Activated CD4-positive, alpha-beta T cell treated with anti-CD3 and anti-CD28 coated beads, Interleukin-2, amount 10 ng/mL, durations not matched to agents 24 days and 14 days (primary cell): ENCODE measurements at regions not wholly inside any gene's neighbourhood (a gene's known extent, or its start where the extent isn't known, plus 50 kb on each side); places are given as distances from the start of the nearest gene placed in this dataset.
"Not testable (repeated sequence)": the region's sequence is repeated elsewhere in the genome, so short reads cannot be mapped to it uniquely, and the experiment has no call there.

Experiments
- DNase-seq: peaks from one replicate; pipeline ENCODE4 v3.0.0; 2022
- H3K27ac Mint-ChIP-seq: one replicate; pipeline ENCODE4 v1.8.0; 2022; ENCODE audit warnings: mild to moderate bottlenecking, mixed read lengths
- H3K27me3 Mint-ChIP-seq: one replicate; pipeline ENCODE4 v1.8.0; 2022; ENCODE audit warnings: mixed read lengths
- H3K36me3 Mint-ChIP-seq: one replicate; pipeline ENCODE4 v1.8.0; 2022; ENCODE audit warnings: low read depth, mild to moderate bottlenecking, mixed read lengths
- H3K4me1 Mint-ChIP-seq: one replicate; pipeline ENCODE4 v1.8.0; 2021; ENCODE audit warnings: mixed read lengths
- H3K4me3 Mint-ChIP-seq: one replicate; pipeline ENCODE4 v1.8.0; 2022; ENCODE audit warnings: mild to moderate bottlenecking, moderate library complexity, mixed read lengths
- H3K9me3 Mint-ChIP-seq: one replicate; pipeline ENCODE4 v1.8.0; 2021; ENCODE audit warnings: mixed read lengths
- intact Hi-C: fragments of 100-400 bp; cut with micrococcal nuclease; formaldehyde crosslinking; loops from one replicate; pipeline ENCODE4 v1.15.1; 2023

DNA sequence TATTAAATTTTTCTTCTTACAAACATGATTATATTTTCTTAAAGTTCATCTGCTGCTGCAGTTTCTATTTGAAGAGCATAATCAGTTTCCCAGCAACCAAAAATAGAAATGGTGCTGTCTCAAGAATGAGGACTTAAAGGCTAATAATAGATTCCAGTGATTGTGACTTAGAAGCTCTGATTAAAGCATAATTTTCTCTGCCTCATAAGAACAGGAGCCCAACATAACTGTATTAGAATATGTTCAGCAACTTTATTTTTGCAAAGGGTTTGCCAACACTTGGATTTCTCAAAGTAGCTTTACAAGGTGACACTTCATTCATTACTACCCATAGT is 227.9 kb downstream of the SPATA31A1 start:
- DNase-seq, H3K36me3 Mint-ChIP-seq, H3K4me1 Mint-ChIP-seq, H3K9me3 Mint-ChIP-seq, H3K27me3 Mint-ChIP-seq, intact Hi-C loops, H3K4me3 Mint-ChIP-seq, H3K27ac Mint-ChIP-seq: not testable (repeated sequence)

DNA sequence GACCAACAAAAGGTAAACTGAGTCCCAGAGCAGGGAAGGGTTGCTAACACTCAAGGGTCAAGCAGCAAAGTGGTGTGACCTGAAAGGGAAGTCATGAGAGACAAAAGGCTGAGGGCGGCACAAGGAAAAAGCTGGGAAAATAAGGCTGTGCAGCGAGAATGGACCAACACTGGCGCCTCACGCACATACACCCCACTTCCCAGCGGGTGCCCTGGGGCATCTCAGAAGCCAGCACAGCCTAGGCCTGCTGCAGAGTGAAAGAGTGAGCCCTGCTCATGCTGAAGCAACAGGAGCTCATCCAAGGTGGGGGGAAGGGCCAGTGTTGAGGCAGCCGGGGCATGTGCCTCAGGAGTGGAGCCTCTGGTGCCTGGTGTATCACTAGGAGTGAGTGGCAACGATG is 229.8 kb downstream of the SPATA31A1 start:
- intact Hi-C loops, H3K36me3 Mint-ChIP-seq, DNase-seq, H3K27ac Mint-ChIP-seq, H3K9me3 Mint-ChIP-seq, H3K4me1 Mint-ChIP-seq, H3K27me3 Mint-ChIP-seq, H3K4me3 Mint-ChIP-seq: not testable (repeated sequence)

DNA sequence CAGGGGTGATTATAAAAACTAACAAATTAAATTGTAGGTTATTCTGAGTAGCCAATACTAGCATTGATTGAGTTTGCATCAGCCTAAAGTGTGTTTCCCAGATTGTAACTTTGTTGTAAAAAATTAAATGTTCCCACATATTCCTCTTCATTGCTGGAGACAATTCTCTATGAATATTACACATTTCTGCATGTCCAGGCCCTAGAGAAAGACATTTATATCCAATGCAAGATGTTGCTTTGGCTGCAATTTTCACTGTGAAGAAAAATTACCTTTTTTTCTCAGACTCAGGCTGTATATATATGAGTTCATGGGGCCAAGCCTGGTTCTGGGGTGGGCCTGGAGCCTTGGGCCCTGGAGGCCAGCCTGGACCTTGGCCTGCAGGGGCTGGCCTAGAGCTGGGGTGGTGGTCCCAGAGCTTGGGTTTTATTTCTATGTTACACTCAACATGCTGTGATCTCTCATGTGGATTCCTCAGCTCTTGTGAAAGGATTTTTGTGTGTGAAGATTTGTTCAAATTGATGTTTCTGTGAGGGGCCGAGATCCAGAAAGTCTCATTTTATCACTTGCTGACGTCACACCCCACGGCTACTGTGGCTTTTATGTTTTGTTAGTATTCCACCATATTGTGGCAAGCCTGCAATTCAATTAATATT is 232.5 kb downstream of the SPATA31A1 start:
- H3K27ac Mint-ChIP-seq = no peak overlapping the region
- no peaks in the 10 kb centered on the region for H3K4me1 Mint-ChIP-seq
- H3K9me3 Mint-ChIP-seq = no peaks in the 10 kb centered on the region
- H3K4me3 Mint-ChIP-seq = no peak overlapping the region
- intact Hi-C loops = no loop called here
- no peak for DNase-seq
- H3K36me3 Mint-ChIP-seq = no peaks in the 10 kb centered on the region
- no peaks in the 10 kb centered on the region for H3K27me3 Mint-ChIP-seq

DNA sequence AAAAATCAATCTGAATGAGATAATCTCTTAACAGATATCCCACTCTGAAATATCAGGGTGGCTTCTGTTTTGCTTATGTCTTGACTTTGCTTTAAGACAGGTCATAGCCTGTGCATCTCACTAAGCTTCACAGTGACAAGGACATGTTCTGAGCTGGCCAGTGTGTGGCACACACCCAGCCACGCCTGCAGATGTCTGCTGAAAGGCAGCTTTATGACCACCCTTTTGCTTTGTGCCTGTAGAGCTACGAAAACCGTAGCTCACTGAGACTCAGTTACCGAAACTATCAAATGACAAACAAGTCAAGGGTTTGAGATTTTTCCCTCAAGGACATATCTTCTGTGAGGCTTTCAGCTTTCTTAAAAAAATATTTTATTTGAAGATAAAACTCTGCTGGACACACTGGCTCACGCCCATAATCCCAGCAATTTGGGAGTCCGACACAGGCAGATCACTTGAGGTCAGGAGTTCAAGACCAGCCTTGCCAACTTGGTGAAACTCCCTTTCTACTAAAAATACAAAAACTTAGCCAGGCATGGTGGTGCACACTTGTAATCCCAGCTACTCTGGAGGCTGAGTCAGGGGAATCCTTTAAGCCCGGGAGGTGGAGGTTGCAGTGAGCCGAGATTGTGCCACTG is 233.2 kb downstream of the SPATA31A1 start:
- no peak for DNase-seq
- Mint-ChIP-seq H3K27me3 (no peaks in the 10 kb centered on the region), H3K4me1 (no peaks in the 10 kb centered on the region), H3K9me3 (no peaks in the 10 kb centered on the region), H3K36me3 (no peaks in the 10 kb centered on the region), H3K27ac (no peak overlapping the region), H3K4me3 (no peak overlapping the region)
- intact Hi-C loops = no loop called here

GRCh38 chr9:39604089-39604488 is 248.6 kb downstream of the SPATA31A1 start:
- not testable (repeated sequence) for H3K27ac Mint-ChIP-seq

GRCh38 chr9:39611449-39612231 is 256.2 kb downstream of the SPATA31A1 start:
- H3K27ac Mint-ChIP-seq, DNase-seq, H3K9me3 Mint-ChIP-seq, H3K36me3 Mint-ChIP-seq, intact Hi-C loops, H3K4me3 Mint-ChIP-seq, H3K27me3 Mint-ChIP-seq, H3K4me1 Mint-ChIP-seq: not testable (repeated sequence)

More at GRCh38 chr9:39604089-39604488, 248.6 kb downstream of the SPATA31A1 start:
- H3K4me1 Mint-ChIP-seq, intact Hi-C loops, H3K27me3 Mint-ChIP-seq, DNase-seq, H3K36me3 Mint-ChIP-seq, H3K9me3 Mint-ChIP-seq, H3K4me3 Mint-ChIP-seq: not testable (repeated sequence)

DNA sequence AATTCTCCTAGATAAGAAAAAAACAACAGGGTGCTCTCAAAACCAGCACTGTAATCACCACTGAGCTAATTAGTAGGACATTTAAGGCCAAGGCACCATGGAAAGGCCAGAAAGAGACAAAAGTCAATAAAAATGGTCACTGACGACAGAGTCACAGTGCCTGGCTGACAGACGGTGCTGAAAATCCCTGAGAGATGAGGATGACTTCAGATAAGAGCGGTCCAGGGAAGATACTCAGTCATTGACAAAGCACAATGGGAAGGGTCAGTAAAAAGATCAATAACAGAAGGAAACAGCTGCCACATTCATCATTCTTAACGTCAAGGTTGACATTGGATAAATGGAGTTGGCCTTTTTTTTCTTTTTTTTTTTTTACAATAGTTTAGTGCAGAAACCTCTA is 261.0 kb downstream of the SPATA31A1 start:
- H3K36me3 Mint-ChIP-seq, H3K27me3 Mint-ChIP-seq, H3K9me3 Mint-ChIP-seq, DNase-seq, intact Hi-C loops, H3K4me1 Mint-ChIP-seq, H3K4me3 Mint-ChIP-seq, H3K27ac Mint-ChIP-seq: not testable (repeated sequence)

DNA sequence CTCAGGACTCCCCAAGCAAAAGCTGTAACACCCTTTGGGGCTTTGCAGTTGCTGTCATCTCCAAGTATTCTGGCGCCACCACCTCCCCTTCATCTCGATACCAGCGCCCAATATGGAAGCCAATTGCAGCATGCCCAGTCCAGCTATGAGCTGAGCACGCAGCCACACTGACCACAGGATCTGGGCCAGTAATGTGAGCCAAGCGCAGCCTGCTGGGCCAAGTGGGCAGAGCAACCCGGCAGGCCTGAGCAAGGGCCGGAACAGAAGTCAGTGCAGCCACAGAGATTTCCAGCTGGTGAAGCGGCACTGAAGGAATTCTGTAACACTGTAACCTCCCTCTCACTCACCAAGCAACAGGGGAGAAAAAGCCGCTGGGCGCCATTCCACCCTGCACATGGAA is 268.6 kb downstream of the SPATA31A1 start:
- H3K36me3 Mint-ChIP-seq, DNase-seq, H3K4me3 Mint-ChIP-seq, H3K9me3 Mint-ChIP-seq, H3K4me1 Mint-ChIP-seq, H3K27ac Mint-ChIP-seq, H3K27me3 Mint-ChIP-seq, intact Hi-C loops: not testable (repeated sequence)

DNA sequence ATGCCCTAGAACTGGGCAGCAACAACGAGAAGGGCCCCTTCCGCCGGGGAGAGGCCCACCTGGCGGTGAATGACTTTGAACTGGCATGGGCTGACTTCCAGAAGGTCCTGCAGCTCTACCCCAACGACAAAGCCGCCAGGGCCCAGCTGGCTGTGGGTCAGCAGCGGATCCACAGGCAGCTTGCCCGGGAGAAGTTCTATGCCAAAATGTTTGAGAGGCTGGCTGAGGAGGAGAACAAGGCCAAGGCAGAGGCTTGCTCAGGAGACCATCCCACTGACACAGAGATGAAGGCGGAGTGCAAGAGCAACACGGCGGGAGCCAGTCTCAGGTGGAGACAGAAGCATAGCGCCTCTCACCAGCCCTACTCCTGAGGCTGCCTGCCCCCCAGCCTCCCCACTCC is 276.6 kb downstream of the SPATA31A1 start:
- H3K9me3 Mint-ChIP-seq, H3K4me1 Mint-ChIP-seq, intact Hi-C loops, H3K27ac Mint-ChIP-seq, DNase-seq, H3K27me3 Mint-ChIP-seq, H3K4me3 Mint-ChIP-seq, H3K36me3 Mint-ChIP-seq: not testable (repeated sequence)

DNA sequence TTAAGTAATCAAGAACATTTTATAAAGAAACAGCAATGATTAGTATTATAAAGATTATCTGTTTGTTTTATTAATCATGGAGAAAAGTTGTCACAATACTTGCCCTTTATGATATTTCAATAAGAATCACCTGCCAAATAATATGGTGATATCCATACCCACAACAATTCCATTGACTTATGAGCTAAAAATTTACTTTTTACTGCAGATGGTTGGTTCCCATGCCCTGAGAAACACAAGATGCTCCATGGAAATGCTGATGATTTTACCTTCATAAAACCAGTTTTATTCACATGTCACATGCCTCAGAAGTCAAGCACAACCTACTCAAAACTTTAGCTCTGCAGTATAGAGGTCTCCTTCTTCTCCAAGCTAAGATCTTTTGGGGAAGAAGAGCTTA is 293.6 kb downstream of the SPATA31A1 start:
- H3K27me3 Mint-ChIP-seq, H3K4me1 Mint-ChIP-seq, intact Hi-C loops, H3K27ac Mint-ChIP-seq, H3K4me3 Mint-ChIP-seq, H3K9me3 Mint-ChIP-seq, DNase-seq, H3K36me3 Mint-ChIP-seq: not testable (repeated sequence)

DNA sequence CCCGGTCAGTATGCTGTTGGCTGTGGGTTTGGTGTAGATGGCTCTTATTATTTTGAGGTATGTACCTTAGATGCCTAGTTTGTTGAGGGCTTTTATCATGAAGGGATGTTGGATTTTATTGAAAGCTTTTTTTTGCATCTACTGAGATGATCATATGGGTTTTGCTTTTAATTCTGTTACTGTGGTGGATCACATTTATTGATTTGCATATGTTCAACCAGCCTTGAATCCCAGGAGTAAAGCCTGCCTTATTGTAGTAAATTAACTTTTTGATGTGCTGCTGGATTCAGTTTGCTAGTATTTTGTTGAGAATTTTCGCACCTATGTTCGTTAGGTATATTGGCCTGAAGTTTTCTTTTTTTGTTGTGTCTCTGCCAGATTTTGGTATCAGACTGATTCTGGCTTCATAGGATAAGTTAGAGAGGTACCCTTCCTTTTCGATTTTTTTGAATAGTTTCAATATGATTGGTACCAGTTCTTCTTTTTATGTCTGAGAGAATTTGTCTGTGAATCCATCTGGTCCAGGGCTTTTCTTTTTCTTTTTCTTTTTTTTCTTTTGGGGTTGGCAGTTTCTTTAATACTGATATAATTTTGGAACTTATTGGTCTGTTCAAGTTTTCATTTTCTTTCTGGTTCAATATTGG is 301.6 kb downstream of the SPATA31A1 start:
- intact Hi-C loops, DNase-seq, H3K27me3 Mint-ChIP-seq, H3K4me1 Mint-ChIP-seq, H3K27ac Mint-ChIP-seq, H3K36me3 Mint-ChIP-seq, H3K4me3 Mint-ChIP-seq, H3K9me3 Mint-ChIP-seq: not testable (repeated sequence)

DNA sequence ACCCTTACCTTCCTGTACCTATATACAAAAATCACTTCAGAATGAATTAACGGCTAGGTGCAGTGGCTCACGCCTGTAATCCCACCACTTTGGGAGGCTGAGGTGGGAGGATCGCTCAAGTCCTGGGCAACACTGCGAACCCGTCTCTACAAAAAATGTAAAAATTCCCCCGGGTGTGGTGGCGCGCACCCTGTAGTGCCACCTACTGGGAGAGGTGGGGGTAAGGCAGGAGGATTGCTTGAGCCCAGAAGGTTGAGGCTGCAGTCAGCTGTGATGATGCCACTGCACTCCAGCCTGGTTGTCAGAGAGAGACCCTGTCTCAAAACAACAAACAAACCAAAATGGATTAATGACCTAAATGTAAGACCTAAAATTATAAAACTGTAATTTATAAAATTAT is 307.6 kb downstream of the SPATA31A1 start:
- H3K36me3 Mint-ChIP-seq, DNase-seq, intact Hi-C loops, H3K27ac Mint-ChIP-seq, H3K4me1 Mint-ChIP-seq, H3K27me3 Mint-ChIP-seq, H3K9me3 Mint-ChIP-seq, H3K4me3 Mint-ChIP-seq: not testable (repeated sequence)

DNA sequence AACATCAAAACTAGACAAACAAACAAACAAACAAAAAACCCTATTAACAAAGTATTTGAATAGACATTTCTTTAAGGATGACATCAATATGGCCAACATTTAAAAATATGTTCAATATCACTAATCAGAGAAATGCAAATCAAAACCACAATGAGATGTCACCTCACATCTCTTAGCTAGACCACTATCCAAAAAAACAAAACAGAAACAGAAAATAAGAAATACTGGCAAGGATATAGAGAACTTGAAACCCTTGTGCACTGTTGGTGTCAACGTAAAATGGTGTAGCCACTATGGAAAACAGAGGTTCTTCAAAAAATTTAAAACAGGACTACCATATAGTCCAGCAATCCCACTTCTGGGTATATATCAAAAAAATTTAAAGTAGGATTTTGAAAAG is 308.2 kb downstream of the SPATA31A1 start:
- H3K36me3 Mint-ChIP-seq, H3K4me1 Mint-ChIP-seq, DNase-seq, H3K9me3 Mint-ChIP-seq, H3K4me3 Mint-ChIP-seq, H3K27ac Mint-ChIP-seq, H3K27me3 Mint-ChIP-seq, intact Hi-C loops: not testable (repeated sequence)

GRCh38 chr9:39665020-39665419 is 309.6 kb downstream of the SPATA31A1 start:
- H3K4me3 Mint-ChIP-seq, H3K36me3 Mint-ChIP-seq, intact Hi-C loops, H3K27ac Mint-ChIP-seq, H3K27me3 Mint-ChIP-seq, H3K9me3 Mint-ChIP-seq, DNase-seq, H3K4me1 Mint-ChIP-seq: not testable (repeated sequence)
